HG02852 (cell line): ENCODE measurements at regions not wholly inside any gene's neighbourhood (a gene's known extent, or its start where the extent isn't known, plus 50 kb on each side); places are given as distances from the start of the nearest gene placed in this dataset.

Experiments
- ATAC-seq: cut with Tn5 transposase; IDR thresholded peaks from one replicate; pipeline ENCODE4 v1.9.1; 2021; ENCODE audit warnings: mild to moderate bottlenecking, moderate library complexity; ENCODE audit not compliant: unreplicated experiment

GRCh38 chr10:118537623-118538022 is 57.8 kb downstream of the PRLHR start:
- no peak for ATAC-seq

- ATAC-seq, result no peak
Measured at GRCh38 chr10:118534136-118534535, 61.3 kb downstream of the PRLHR start.

- ATAC-seq, result no peak
Measured at GRCh38 chr10:118531105-118531852, 64.2 kb downstream of the PRLHR start.

GRCh38 chr10:118528426-118528825 is 67.0 kb downstream of the PRLHR start:
- no peak for ATAC-seq

- ATAC-seq, result no peak
Measured at GRCh38 chr10:118523775-118524174, 71.7 kb downstream of the PRLHR start.

GRCh38 chr10:118522791-118523498 is 72.5 kb downstream of the PRLHR start:
- ATAC-seq, result no peak

- ATAC-seq, result no peak
Measured at GRCh38 chr10:118521415-118522117, 73.9 kb downstream of the PRLHR start.

- ATAC-seq, result no peak
Measured at GRCh38 chr10:118520116-118520742, 75.2 kb downstream of the PRLHR start.

GRCh38 chr10:118518095-118518494 is 77.4 kb downstream of the PRLHR start:
- no peak for ATAC-seq

GRCh38 chr10:118516716-118517115 is 78.7 kb downstream of the PRLHR start:
- ATAC-seq, result no peak

GRCh38 chr10:118513174-118513573 is 82.3 kb downstream of the PRLHR start:
- ATAC-seq, result no peak

GRCh38 chr10:118511711-118512110 is 83.7 kb downstream of the PRLHR start:
- no peak for ATAC-seq

GRCh38 chr10:118508863-118509262 is 86.6 kb downstream of the PRLHR start:
- no peak for ATAC-seq

GRCh38 chr10:118508355-118508754 is 87.1 kb downstream of the PRLHR start:
- no peak for ATAC-seq

- ATAC-seq, result no peak
Measured at GRCh38 chr10:118506671-118507590, 88.5 kb downstream of the PRLHR start.

GRCh38 chr10:118505363-118505762 is 90.1 kb downstream of the PRLHR start:
- no peak for ATAC-seq

- no peak for ATAC-seq
Measured at GRCh38 chr10:118504467-118505205, 90.8 kb downstream of the PRLHR start.

- no peak for ATAC-seq
Measured at GRCh38 chr10:118504044-118504443, 91.4 kb downstream of the PRLHR start.

- ATAC-seq, result no peak
Measured at GRCh38 chr10:118503192-118503591, 92.3 kb downstream of the PRLHR start.
